Endothelial cell of umbilical vein (primary cell): ENCODE measurements at regions not wholly inside any gene's neighbourhood (a gene's known extent, or its start where the extent isn't known, plus 50 kb on each side); places are given as distances from the start of the nearest gene placed in this dataset.

Source experiments
- BruUV-seq: library from RNA; stranded (reverse); fragments of 400-500 nt; replicated peaks from 2 replicates; lab custom pipeline; 2021; lab: Mats Ljungman, UMichigan
- CTCF ChIA-PET: fragments of 300-600, 350-600 bp; sonication (Branson Sonifier 250); formaldehyde crosslinking; loops from one replicate; lab custom pipeline; 2021; ENCODE audit warnings: antibody characterized with exemption, inconsistent platforms; lab: Charles Lee
- POLR2A ChIA-PET: fragments of 300-600, 350-600 bp; sonication (Branson Sonifier 250); formaldehyde crosslinking; loops from one replicate; lab custom pipeline; 2021; ENCODE audit warnings: antibody characterized with exemption, inconsistent platforms; lab: Charles Lee
- DNase-seq: peaks from one replicate; pipeline ENCODE4 v3.0.0-alpha.2; 2011; ENCODE audit warnings: low read depth, low spot score
- FAIRE-seq: peaks from 2 replicates; lab custom pipeline; 2011; peaks lifted over from hg19 to GRCh38; lab: Jason Lieb, UNC
- H2AFZ ChIP-seq: 2 replicates; pipeline ENCODE4 v1.6.0; 2012; ENCODE audit warnings: low read depth, low read length, control low read depth, inconsistent platforms
- H3K27ac ChIP-seq: 2 replicates; pipeline ENCODE4 v1.5.1; 2011; ENCODE audit warnings: low read depth, mild to moderate bottlenecking, control low read depth, low read length, moderate library complexity; ENCODE audit not compliant: insufficient read depth
- H3K27me3 ChIP-seq, 2 experiments: 2 replicates each; pipeline versions ENCODE4 v1.6.0 to v1.6.1; 2011; ENCODE audit warnings: low read length in 2 of 2, mixed read lengths in 1 of 2; ENCODE audit not compliant: control insufficient read depth in 2 of 2, insufficient read depth in 2 of 2
- H3K36me3 ChIP-seq, 2 experiments: 2 replicates in 1 of 2; 3 replicates in 1 of 2; pipeline ENCODE4 v1.5.1; 2011; ENCODE audit warnings: low read length in 2 of 2, mild to moderate bottlenecking in 1 of 2, moderate library complexity in 1 of 2; ENCODE audit not compliant: control insufficient read depth in 2 of 2, insufficient read depth in 2 of 2; ENCODE audit errors: extremely low read depth in 1 of 2
- H3K4me1 ChIP-seq: 3 replicates; pipeline ENCODE4 v1.5.1; 2011; ENCODE audit warnings: mild to moderate bottlenecking, low read length; ENCODE audit not compliant: control insufficient read depth, insufficient read depth; ENCODE audit errors: extremely low read depth
- H3K4me2 ChIP-seq: 2 replicates; pipeline ENCODE4 v1.6.1; 2011; ENCODE audit warnings: low read length, control low read depth, mixed read lengths; ENCODE audit not compliant: insufficient read depth
- H3K4me3 ChIP-seq, 3 experiments: fragments of 200-600 bp in 1 of 3; sonication (generic), shearing (Covaris generic) in 1 of 3; replicated peaks in 1 of 3; 2 replicates each; pipeline ENCODE4 v1.5.1; 2011 to 2016; ENCODE audit warnings: control low read depth in 3 of 3, low read length in 3 of 3, mild to moderate bottlenecking in 2 of 3, inconsistent platforms in 1 of 3, low read depth in 1 of 3, moderate library complexity in 1 of 3; ENCODE audit not compliant: insufficient read depth in 1 of 3
- H3K79me2 ChIP-seq: 2 replicates; pipeline ENCODE4 v1.6.0; 2012; ENCODE audit warnings: low read length, inconsistent platforms; ENCODE audit not compliant: control insufficient read depth, insufficient read depth
- H3K9ac ChIP-seq: replicated peaks from 2 replicates; pipeline ENCODE3; 2011; ENCODE audit warnings: low read length, control low read depth; ENCODE audit not compliant: insufficient read depth; ENCODE audit errors: extremely low read depth
- H3K9me1 ChIP-seq: replicated peaks from 3 replicates; pipeline ENCODE4 v1.6.0; 2011; ENCODE audit warnings: mild to moderate bottlenecking, low read length; ENCODE audit not compliant: control insufficient read depth, insufficient read depth; ENCODE audit errors: extremely low read depth
- H3K9me3 ChIP-seq: replicated peaks from 2 replicates; pipeline ENCODE4 v1.5.1; 2012; ENCODE audit warnings: low read length, inconsistent platforms; ENCODE audit not compliant: control insufficient read depth, insufficient read depth
- H4K20me1 ChIP-seq: replicated peaks from 2 replicates; pipeline ENCODE3; 2011; ENCODE audit warnings: mild to moderate bottlenecking, low read length; ENCODE audit not compliant: control insufficient read depth, insufficient read depth; ENCODE audit errors: extremely low read depth
- EZH2 ChIP-seq: IDR thresholded peaks from 2 replicates; pipeline ENCODE4 v1.6.1; 2012; ENCODE audit warnings: borderline replicate concordance, low read depth, mild to moderate bottlenecking, moderate library complexity, low read length, inconsistent platforms; ENCODE audit not compliant: severe bottlenecking
- FOS ChIP-seq: IDR thresholded peaks from 2 replicates; pipeline ENCODE4 v1.6.1; 2011; ENCODE audit warnings: mild to moderate bottlenecking, low read length, moderate library complexity, borderline replicate concordance; ENCODE audit not compliant: insufficient read depth
- GATA2 ChIP-seq: IDR thresholded peaks from 2 replicates; pipeline ENCODE4 v1.7.0; 2011; ENCODE audit warnings: low read depth, mild to moderate bottlenecking, moderate library complexity, mixed read lengths, low read length; ENCODE audit not compliant: insufficient read length, insufficient read depth
- JUN ChIP-seq: IDR thresholded peaks from 2 replicates; pipeline ENCODE4 v1.6.1; 2011; ENCODE audit warnings: borderline replicate concordance, low read depth; ENCODE audit not compliant: insufficient read length, insufficient read depth
- MYC ChIP-seq: IDR thresholded peaks from one replicate; pipeline ENCODE4 v1.6.1; 2011; ENCODE audit warnings: mild to moderate bottlenecking, low read depth, low read length
- POLR2A ChIP-seq: IDR thresholded peaks from 2 replicates; pipeline ENCODE4 v1.6.1; 2012; ENCODE audit warnings: low read depth, mild to moderate bottlenecking, control low read depth, low read length
- POLR2AphosphoS5 ChIP-seq: IDR thresholded peaks from 2 replicates; pipeline ENCODE4 v1.6.1; 2012; ENCODE audit warnings: low read depth, mild to moderate bottlenecking, control low read depth, low read length, moderate library complexity; ENCODE audit not compliant: insufficient read depth
- dilution Hi-C: fragments of 300-500 bp; cut with MboI; formaldehyde crosslinking; loops from one replicate; pipeline ENCODE4 v1.15.0; 2019; ENCODE audit warnings: low sequenced_read_pairs; ENCODE audit not compliant: extremely low pct_ligation_motif_present
- intact Hi-C: fragments of 100-400 bp; cut with micrococcal nuclease; formaldehyde crosslinking; loops from one replicate; pipeline ENCODE4 v1.10.0; 2022
- TF ChIP-seq, protein P1 (sequence below), 2 donors: IDR thresholded peaks; 1 replicate in 1 of 2; 2 replicates in 1 of 2; pipeline ENCODE4 v1.5.1; 2011; ENCODE audit warnings: low read length in 2 of 2, mild to moderate bottlenecking in 2 of 2, moderate library complexity in 2 of 2, control low read depth in 1 of 2, inconsistent platforms in 1 of 2, low read depth in 1 of 2; ENCODE audit not compliant: insufficient read depth in 1 of 2; ENCODE audit errors: extremely low read depth in 1 of 2
- TF ChIP-seq, protein P2 (sequence below): IDR thresholded peaks from 2 replicates; pipeline ENCODE4 v1.6.1; 2011; ENCODE audit not compliant: insufficient read depth, insufficient read length

- FAIRE-seq, result no peak
- dilution Hi-C loops, result no loop called here
- CTCF ChIA-PET, result no interaction called here
- POLR2A ChIA-PET, result no interaction called here
- no peaks in the 10 kb centered on the region for H3K9me3 ChIP-seq
- no peaks in the 10 kb centered on the region for H3K27me3 ChIP-seq
- H3K36me3 ChIP-seq, result no peaks in the 10 kb centered on the region
- BruUV-seq, result no TSS peak
- TF ChIP-seq POLR2AphosphoS5 (no peak), EZH2 (no peak), MYC (no peak), FOS (no peak), GATA2 (no peak), POLR2A (no peak), JUN (no peak)
- TF ChIP-seq, protein P1, sequence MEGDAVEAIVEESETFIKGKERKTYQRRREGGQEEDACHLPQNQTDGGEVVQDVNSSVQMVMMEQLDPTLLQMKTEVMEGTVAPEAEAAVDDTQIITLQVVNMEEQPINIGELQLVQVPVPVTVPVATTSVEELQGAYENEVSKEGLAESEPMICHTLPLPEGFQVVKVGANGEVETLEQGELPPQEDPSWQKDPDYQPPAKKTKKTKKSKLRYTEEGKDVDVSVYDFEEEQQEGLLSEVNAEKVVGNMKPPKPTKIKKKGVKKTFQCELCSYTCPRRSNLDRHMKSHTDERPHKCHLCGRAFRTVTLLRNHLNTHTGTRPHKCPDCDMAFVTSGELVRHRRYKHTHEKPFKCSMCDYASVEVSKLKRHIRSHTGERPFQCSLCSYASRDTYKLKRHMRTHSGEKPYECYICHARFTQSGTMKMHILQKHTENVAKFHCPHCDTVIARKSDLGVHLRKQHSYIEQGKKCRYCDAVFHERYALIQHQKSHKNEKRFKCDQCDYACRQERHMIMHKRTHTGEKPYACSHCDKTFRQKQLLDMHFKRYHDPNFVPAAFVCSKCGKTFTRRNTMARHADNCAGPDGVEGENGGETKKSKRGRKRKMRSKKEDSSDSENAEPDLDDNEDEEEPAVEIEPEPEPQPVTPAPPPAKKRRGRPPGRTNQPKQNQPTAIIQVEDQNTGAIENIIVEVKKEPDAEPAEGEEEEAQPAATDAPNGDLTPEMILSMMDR (IDR thresholded peaks at IDR 0.05; ENCODE audit: extremely low read depth in 1 of 2, insufficient read depth in 1 of 2, low read depth in 1 of 2, low read length in 2 of 2), result no peak
- TF ChIP-seq, protein P2, sequence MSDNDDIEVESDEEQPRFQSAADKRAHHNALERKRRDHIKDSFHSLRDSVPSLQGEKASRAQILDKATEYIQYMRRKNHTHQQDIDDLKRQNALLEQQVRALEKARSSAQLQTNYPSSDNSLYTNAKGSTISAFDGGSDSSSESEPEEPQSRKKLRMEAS, result no peak
- peaks cover 12% of the 10 kb centered on the region for H3K4me1 ChIP-seq
- H3K79me2 ChIP-seq, result no peaks in the 10 kb centered on the region
- no peak overlapping the region for H3K4me2 ChIP-seq
- no peak overlapping the region for H2AFZ ChIP-seq
- no peak overlapping the region for H3K9ac ChIP-seq
- no peak overlapping the region for H3K4me3 ChIP-seq
- no peaks in the 10 kb centered on the region for H3K9me1 ChIP-seq
- no peak for DNase-seq
- no peak overlapping the region for H3K27ac ChIP-seq
- no peaks in the 10 kb centered on the region for H4K20me1 ChIP-seq
- intact Hi-C loops, result no loop called here
Observed at GRCh38 chr4:123622572-123622971, 226.0 kb downstream of the SPRY1 start.
